ENCODE measurements at regions not wholly inside any gene's neighbourhood (a gene's known extent, or its start where the extent isn't known, plus 50 kb on each side); places are given as distances from the start of the nearest gene placed in this dataset.

DNA sequence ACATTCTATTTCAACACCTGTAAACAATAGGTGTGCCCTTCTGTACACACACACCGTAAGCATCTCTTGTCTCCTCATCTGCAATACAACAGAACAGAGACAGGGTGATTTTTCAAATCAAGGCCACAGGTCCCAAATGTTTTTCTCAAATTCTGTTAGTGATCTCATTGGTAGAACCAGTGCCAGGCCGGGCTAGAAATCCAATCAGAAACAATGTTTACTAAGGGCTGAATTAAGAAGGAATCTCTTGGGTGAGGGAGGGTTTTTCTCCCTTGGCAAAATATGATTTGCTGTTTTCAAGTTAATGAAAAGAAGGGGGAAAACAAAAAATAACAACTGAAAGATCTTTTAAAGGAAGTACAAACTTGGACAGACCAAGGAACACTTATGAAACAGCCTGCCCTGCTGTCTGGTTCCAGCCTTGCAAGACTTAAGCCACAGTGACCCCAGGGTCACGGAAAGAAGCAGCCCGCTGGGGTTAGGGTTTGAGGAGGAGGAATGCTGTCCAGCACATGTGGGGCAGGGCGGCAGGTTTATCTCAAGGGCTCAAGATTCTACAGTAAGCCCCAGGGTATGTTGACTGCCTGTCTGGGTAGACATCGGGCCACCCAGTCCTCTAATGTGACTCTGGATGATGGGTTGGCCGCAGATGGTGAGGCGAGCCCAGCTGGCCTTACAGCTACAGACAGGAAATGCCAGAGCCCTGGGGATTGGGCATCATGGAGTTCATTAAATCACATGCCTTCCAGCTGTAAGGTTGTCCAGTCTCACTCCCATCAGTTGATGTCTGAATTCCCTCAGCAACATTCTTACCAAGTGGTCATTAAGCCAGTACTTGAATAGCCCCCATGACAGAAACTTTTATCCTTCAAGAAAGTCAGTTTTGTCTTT is 73.3 kb upstream of the SLC44A3 start:
- no peak overlapping the region for H3K4me3 ChIP-seq (ENCODE audit: low read length)
- H3K27ac ChIP-seq (ENCODE audit: low read length): no peak overlapping the region
- no peak for DNase-seq (ENCODE audit: low read depth, low spot score)
- no peaks in the 10 kb centered on the region for H3K9me3 ChIP-seq (ENCODE audit: control insufficient read depth, insufficient read depth, low read length)
- no CpG with 5 or more reads among the region's 8 CpGs for WGBS (ENCODE audit: insufficient coverage, insufficient read length)
- no peaks in the 10 kb centered on the region for H3K27me3 ChIP-seq (ENCODE audit: control insufficient read depth, insufficient read depth, low read length)
- H3K36me3 ChIP-seq (ENCODE audit: control insufficient read depth, insufficient read depth, low read length): no peaks in the 10 kb centered on the region
- H3K4me1 ChIP-seq (ENCODE audit: control insufficient read depth, insufficient read depth, low read length): no peaks in the 10 kb centered on the region

DNA sequence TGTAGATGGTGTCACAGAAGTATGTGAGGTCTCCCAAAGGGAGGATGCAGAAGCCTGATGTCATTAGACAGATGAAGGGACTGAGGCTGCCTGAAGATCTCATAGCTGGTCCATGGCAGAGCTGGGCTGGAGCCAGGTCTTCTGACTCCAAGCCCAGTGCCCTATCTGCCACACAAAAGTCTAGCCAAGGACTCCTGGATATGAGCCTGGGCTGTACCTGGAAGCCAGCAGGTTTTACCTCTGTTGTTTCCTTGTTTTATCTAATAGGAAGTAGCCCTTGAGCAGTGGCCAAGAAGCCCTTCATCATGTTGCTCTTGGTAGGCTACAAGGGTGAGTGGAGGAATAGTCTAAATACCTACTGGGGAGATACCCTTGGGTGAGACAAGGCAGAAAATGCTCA is 74.4 kb upstream of the SLC44A3 start:
- Histone ChIP-seq H3K9me3 (ENCODE audit: control insufficient read depth, insufficient read depth, low read length) (no peaks in the 10 kb centered on the region), H3K27me3 (ENCODE audit: control insufficient read depth, insufficient read depth, low read length) (no peaks in the 10 kb centered on the region), H3K27ac (ENCODE audit: low read length) (no peak overlapping the region), H3K4me3 (ENCODE audit: low read length) (no peak overlapping the region), H3K4me1 (ENCODE audit: control insufficient read depth, insufficient read depth, low read length) (no peaks in the 10 kb centered on the region), H3K36me3 (ENCODE audit: control insufficient read depth, insufficient read depth, low read length) (no peaks in the 10 kb centered on the region)
- no peak for DNase-seq (ENCODE audit: low read depth, low spot score)

DNA sequence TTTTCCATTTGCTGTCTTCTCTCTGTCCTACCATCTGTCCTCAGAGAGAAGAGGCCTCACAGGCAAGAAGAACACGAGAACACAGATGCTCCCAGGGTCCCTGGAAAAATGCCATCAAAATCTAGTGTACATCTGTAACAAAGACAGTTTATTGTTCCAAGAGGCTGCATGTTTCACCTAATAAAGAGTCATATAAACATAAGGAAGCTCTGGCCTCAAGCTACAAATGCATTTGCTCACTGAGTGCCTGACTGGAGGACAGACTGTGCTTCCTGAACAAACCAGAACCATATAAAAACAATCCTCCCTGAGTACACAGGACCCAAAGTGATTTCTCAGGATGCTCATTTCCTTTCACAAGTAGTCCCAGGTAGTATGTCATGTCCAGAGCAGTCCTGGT is 76.3 kb upstream of the SLC44A3 start:
- Histone ChIP-seq H3K36me3 (ENCODE audit: control insufficient read depth, insufficient read depth, low read length) (no peaks in the 10 kb centered on the region), H3K4me1 (ENCODE audit: control insufficient read depth, insufficient read depth, low read length) (no peaks in the 10 kb centered on the region), H3K9me3 (ENCODE audit: control insufficient read depth, insufficient read depth, low read length) (no peaks in the 10 kb centered on the region), H3K27me3 (ENCODE audit: control insufficient read depth, insufficient read depth, low read length) (no peaks in the 10 kb centered on the region), H3K27ac (ENCODE audit: low read length) (no peak overlapping the region), H3K4me3 (ENCODE audit: low read length) (no peak overlapping the region)
- DNase-seq (ENCODE audit: low read depth, low spot score): no peak
- WGBS (ENCODE audit: insufficient coverage, insufficient read length): no CpG with 5 or more reads among the region's 1 CpG

DNA sequence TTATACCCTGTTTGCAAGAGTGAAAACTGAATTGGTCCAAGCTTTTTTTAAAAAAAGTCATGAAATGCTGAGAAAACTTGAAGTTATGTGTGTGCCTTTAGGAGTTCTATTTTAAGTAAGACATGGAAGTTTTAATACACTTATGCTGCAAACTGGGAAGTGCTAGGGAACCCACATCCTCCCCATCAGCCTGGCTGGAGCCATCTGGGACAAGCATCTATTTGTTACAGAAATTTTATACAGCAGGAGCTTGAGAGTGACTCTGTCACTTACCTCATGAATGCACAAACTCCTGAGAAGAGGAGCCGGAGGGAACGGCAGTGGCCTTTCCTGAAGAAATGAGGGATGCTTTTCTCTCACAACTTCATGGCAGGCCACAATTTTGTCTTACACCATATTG is 78.2 kb upstream of the SLC44A3 start:
- no peaks in the 10 kb centered on the region for H3K4me1 ChIP-seq (ENCODE audit: control insufficient read depth, insufficient read depth, low read length)
- no peaks in the 10 kb centered on the region for H3K27me3 ChIP-seq (ENCODE audit: control insufficient read depth, insufficient read depth, low read length)
- H3K36me3 ChIP-seq (ENCODE audit: control insufficient read depth, insufficient read depth, low read length): no peaks in the 10 kb centered on the region
- DNase-seq (ENCODE audit: low read depth, low spot score): no peak
- no CpG with 5 or more reads among the region's 2 CpGs for WGBS (ENCODE audit: insufficient coverage, insufficient read length)
- no peak overlapping the region for H3K4me3 ChIP-seq (ENCODE audit: low read length)
- H3K27ac ChIP-seq (ENCODE audit: low read length): no peak overlapping the region
- no peaks in the 10 kb centered on the region for H3K9me3 ChIP-seq (ENCODE audit: control insufficient read depth, insufficient read depth, low read length)

DNA sequence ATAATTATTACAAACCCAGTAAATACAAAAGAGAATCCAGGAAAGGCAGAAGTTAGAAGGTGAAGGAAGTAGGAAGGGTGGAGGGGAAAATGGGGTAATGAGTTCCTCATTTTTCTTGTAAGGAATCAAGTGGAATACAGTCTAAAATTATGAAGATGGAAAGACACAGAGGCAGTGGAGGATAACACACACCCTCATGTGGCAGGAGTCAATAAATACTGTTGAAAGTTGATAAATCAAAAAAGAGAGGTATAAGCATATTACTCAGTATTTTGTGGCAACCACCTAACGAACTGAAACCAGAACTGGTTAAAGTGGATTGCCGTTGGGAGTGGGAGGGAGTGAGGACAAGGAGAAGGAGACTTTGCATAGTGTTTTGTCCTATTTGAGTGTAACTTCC is 78.6 kb upstream of the SLC44A3 start:
- Histone ChIP-seq H3K27ac (ENCODE audit: low read length) (no peak overlapping the region), H3K27me3 (ENCODE audit: control insufficient read depth, insufficient read depth, low read length) (no peaks in the 10 kb centered on the region), H3K4me1 (ENCODE audit: control insufficient read depth, insufficient read depth, low read length) (no peaks in the 10 kb centered on the region), H3K4me3 (ENCODE audit: low read length) (no peak overlapping the region), H3K36me3 (ENCODE audit: control insufficient read depth, insufficient read depth, low read length) (no peaks in the 10 kb centered on the region), H3K9me3 (ENCODE audit: control insufficient read depth, insufficient read depth, low read length) (no peaks in the 10 kb centered on the region)
- DNase-seq (ENCODE audit: low read depth, low spot score): no peak
- no CpG with 5 or more reads among the region's 2 CpGs for WGBS (ENCODE audit: insufficient coverage, insufficient read length)

DNA sequence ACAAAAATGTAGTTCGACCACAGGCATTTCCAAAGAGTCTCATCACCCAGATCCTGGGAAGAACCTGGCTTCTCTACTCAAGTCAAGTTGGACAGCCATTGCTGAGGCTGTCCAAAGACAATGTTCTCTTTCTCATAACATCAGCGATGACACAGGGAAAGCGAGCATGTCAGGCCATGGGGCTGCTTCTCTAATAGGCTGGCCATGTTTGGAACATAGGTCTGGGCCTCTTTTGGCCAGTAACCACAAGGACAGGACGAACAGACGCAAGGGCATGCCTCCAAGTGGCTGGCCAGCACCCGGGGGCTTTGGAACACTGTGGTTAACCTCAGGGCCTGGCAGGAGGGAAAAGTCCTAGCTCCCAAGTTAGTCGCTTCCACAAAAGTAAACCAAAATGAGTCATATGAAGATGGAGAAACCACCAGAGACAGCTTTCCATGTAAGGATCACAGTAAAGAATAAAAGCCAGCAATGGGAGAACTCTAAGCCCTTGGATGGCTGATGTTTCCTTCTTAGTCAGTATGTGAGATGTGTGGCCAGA is 80.6 kb upstream of the SLC44A3 start:
- Histone ChIP-seq H3K4me1 (ENCODE audit: control insufficient read depth, insufficient read depth, low read length) (no peaks in the 10 kb centered on the region), H3K4me3 (ENCODE audit: low read length) (no peak overlapping the region), H3K9me3 (ENCODE audit: control insufficient read depth, insufficient read depth, low read length) (no peaks in the 10 kb centered on the region), H3K27ac (ENCODE audit: low read length) (no peak overlapping the region), H3K27me3 (ENCODE audit: control insufficient read depth, insufficient read depth, low read length) (no peaks in the 10 kb centered on the region), H3K36me3 (ENCODE audit: control insufficient read depth, insufficient read depth, low read length) (no peaks in the 10 kb centered on the region)
- no peak for DNase-seq (ENCODE audit: low read depth, low spot score)
- WGBS (ENCODE audit: insufficient coverage, insufficient read length): no CpG with 5 or more reads among the region's 7 CpGs

DNA sequence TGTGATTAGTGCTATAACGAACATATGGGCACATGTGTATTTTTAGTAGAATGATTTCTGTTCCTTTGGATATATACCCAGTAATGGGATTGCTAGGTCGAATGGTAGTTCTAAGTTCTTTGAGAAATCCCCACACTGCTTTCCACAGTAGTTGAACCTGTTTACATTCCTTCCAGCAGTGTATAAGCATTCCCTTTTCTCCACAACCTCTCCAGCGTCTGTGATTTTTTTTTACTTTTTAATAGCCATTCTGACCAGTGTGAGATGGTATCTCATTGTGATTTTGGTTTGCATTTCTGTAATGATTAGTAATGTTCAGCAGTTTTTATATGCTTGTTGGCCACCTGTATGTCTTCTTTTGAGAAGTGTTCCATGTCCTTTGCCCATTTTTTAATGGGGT is 81.8 kb upstream of the SLC44A3 start:
- WGBS (ENCODE audit: insufficient coverage, insufficient read length): no CpG with 5 or more reads among the region's 3 CpGs
- Histone ChIP-seq H3K36me3 (ENCODE audit: control insufficient read depth, insufficient read depth, low read length) (no peaks in the 10 kb centered on the region), H3K4me3 (ENCODE audit: low read length) (no peak overlapping the region), H3K4me1 (ENCODE audit: control insufficient read depth, insufficient read depth, low read length) (no peaks in the 10 kb centered on the region), H3K27me3 (ENCODE audit: control insufficient read depth, insufficient read depth, low read length) (no peaks in the 10 kb centered on the region), H3K9me3 (ENCODE audit: control insufficient read depth, insufficient read depth, low read length) (no peaks in the 10 kb centered on the region), H3K27ac (ENCODE audit: low read length) (no peak overlapping the region)
- no peak for DNase-seq (ENCODE audit: low read depth, low spot score)

DNA sequence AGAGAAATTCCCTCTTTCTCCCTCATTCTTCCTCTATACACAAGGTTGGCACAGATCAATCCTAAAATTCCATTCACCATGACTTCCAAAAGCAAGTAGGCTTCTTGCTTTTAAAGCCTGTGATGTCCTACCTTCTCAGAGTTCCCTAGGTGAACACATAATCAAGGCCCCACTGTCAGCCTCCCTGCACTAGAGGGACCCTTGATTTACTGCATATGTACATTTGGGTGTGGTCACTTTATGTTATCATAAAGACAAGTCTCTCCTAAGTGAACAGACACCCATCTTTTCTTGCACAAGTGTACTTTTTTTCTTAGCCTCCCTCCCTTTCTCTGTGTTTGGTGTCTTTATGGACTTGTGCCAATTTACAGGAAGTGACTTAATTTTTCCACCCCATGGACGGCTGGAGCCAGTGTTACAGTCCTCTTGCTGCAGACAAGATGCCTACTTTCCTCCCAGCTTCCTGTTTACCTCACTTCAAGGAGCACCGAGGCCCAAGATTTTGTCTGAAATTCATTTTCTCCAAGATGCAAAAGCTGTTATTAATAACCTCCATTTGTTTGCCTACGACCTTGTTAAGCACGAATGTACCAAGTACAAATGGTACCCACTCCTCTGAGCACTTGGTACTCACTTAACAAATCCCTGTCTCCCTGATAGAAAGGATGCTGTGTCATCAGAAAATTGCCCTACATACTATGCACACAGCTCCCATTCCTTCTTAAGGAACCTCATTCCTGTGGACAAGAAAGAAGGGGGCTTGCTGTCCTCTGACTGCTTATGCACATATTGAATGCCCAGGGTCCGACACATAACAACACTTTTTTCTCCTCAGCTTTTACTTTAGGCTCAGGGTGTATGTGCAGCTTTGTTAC is 82.8 kb upstream of the SLC44A3 start:
- no peaks in the 10 kb centered on the region for H3K27me3 ChIP-seq (ENCODE audit: control insufficient read depth, insufficient read depth, low read length)
- DNase-seq (ENCODE audit: low read depth, low spot score): no peak
- no CpG with 5 or more reads among the region's 5 CpGs for WGBS (ENCODE audit: insufficient coverage, insufficient read length)
- no peaks in the 10 kb centered on the region for H3K9me3 ChIP-seq (ENCODE audit: control insufficient read depth, insufficient read depth, low read length)
- H3K4me3 ChIP-seq (ENCODE audit: low read length): no peak overlapping the region
- H3K4me1 ChIP-seq (ENCODE audit: control insufficient read depth, insufficient read depth, low read length): no peaks in the 10 kb centered on the region
- no peaks in the 10 kb centered on the region for H3K36me3 ChIP-seq (ENCODE audit: control insufficient read depth, insufficient read depth, low read length)
- H3K27ac ChIP-seq (ENCODE audit: low read length): no peak overlapping the region

DNA sequence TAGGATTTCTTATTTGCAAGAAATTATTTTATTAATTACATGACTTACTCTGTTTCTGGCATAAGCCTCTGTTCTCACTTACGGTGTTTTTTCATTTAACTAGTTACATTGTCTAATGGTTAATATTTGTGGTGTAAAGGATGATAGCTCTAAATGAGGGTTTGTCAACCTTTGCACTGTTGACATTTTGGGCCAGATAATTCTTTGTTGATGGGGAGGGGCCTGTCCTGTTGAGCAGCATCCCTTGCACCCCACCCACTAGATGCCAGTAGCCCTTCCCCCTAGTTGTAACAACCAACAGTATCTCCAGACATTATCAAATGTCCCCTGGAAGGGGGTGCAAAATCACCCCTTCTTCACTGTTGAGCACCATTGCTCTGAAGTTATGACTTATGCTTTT is 83.6 kb upstream of the SLC44A3 start:
- Histone ChIP-seq H3K4me3 (ENCODE audit: low read length) (no peak overlapping the region), H3K27me3 (ENCODE audit: control insufficient read depth, insufficient read depth, low read length) (no peaks in the 10 kb centered on the region), H3K27ac (ENCODE audit: low read length) (no peak overlapping the region), H3K4me1 (ENCODE audit: control insufficient read depth, insufficient read depth, low read length) (no peaks in the 10 kb centered on the region), H3K36me3 (ENCODE audit: control insufficient read depth, insufficient read depth, low read length) (no peaks in the 10 kb centered on the region), H3K9me3 (ENCODE audit: control insufficient read depth, insufficient read depth, low read length) (no peaks in the 10 kb centered on the region)
- no peak for DNase-seq (ENCODE audit: low read depth, low spot score)
- no CpG with 5 or more reads among the region's 1 CpG for WGBS (ENCODE audit: insufficient coverage, insufficient read length)

DNA sequence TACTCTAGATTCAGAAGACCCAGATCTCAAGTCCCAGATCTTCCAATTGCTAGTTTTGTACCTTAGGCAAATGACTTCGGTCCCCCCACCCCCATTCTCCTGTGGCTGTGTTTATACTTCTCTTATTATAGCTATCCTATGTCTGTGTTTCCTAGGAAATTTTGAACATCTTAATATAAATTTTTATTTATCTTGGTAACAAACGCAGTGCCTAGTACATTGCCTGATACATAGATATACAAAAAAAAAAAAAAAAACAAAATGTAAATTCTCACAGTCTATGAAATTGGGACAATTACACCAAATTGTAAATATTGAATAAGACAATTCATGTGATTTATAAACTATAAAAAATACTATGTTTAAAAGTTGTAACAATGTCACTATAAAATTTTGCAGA is 84.1 kb upstream of the SLC44A3 start:
- no peak overlapping the region for H3K27ac ChIP-seq (ENCODE audit: low read length)
- no CpG with 5 or more reads among the region's 2 CpGs for WGBS (ENCODE audit: insufficient coverage, insufficient read length)

More for the DNA sequence above, 84.1 kb upstream of the SLC44A3 start:
- Histone ChIP-seq H3K27me3 (ENCODE audit: control insufficient read depth, insufficient read depth, low read length) (no peaks in the 10 kb centered on the region), H3K9me3 (ENCODE audit: control insufficient read depth, insufficient read depth, low read length) (no peaks in the 10 kb centered on the region), H3K4me3 (ENCODE audit: low read length) (no peak overlapping the region), H3K4me1 (ENCODE audit: control insufficient read depth, insufficient read depth, low read length) (no peaks in the 10 kb centered on the region), H3K36me3 (ENCODE audit: control insufficient read depth, insufficient read depth, low read length) (no peaks in the 10 kb centered on the region)
- no peak for DNase-seq (ENCODE audit: low read depth, low spot score)
